H1 (cell line): ENCODE measurements at regions not wholly inside any gene's neighbourhood (a gene's known extent, or its start where the extent isn't known, plus 50 kb on each side); places are given as distances from the start of the nearest gene placed in this dataset.

ENCODE experiments used
- CTCF ChIA-PET: fragments of 300-600 bp; sonication (Branson Sonifier 250); formaldehyde crosslinking; loops from one replicate; lab custom pipeline; 2021; ENCODE audit not compliant: partially characterized antibody; lab: Charles Lee
- POLR2A ChIA-PET: fragments of 300-600 bp; sonication (Branson Sonifier 250); formaldehyde crosslinking; loops from one replicate; lab custom pipeline; 2021; ENCODE audit warnings: inconsistent platforms; ENCODE audit not compliant: partially characterized antibody; lab: Charles Lee
- DNase-seq, 2 experiments: peaks; one replicate each; pipeline versions ENCODE4 v3.0.0 to v3.0.0-alpha.2; 2010 to 2022; ENCODE audit warnings: low spot score in 2 of 2, low read depth in 1 of 2, mixed read lengths in 1 of 2
- FAIRE-seq: peaks from 2 replicates; lab custom pipeline; 2011; peaks lifted over from hg19 to GRCh38; lab: Jason Lieb, UNC
- H2AFZ ChIP-seq: 2 replicates; pipeline ENCODE4 v1.8.1; 2012; ENCODE audit warnings: low read length, inconsistent platforms
- H2AK5ac ChIP-seq: 2 replicates; pipeline ENCODE4 v1.6.1; 2013; ENCODE audit warnings: low read depth, low read length
- H2BK120ac ChIP-seq: replicated peaks from 2 replicates; pipeline ENCODE3; 2013; ENCODE audit warnings: low read depth, low read length, inconsistent platforms
- H2BK12ac ChIP-seq: 2 replicates; pipeline ENCODE4 v1.6.1; 2013; ENCODE audit warnings: low read depth, low read length
- H2BK15ac ChIP-seq: 2 replicates; pipeline ENCODE4 v1.6.1; 2013; ENCODE audit warnings: low read length
- H2BK20ac ChIP-seq: 2 replicates; pipeline ENCODE4 v1.6.1; 2013; ENCODE audit warnings: low read length
- H2BK5ac ChIP-seq: 2 replicates; pipeline ENCODE4 v1.6.1; 2013; ENCODE audit warnings: low read depth, low read length
- H3K14ac ChIP-seq: 2 replicates; pipeline ENCODE4 v1.6.1; 2013; ENCODE audit warnings: inconsistent platforms; ENCODE audit not compliant: insufficient read length
- H3K18ac ChIP-seq: 2 replicates; pipeline ENCODE4 v1.6.1; 2013; ENCODE audit warnings: low read length; ENCODE audit errors: extremely low read depth
- H3K23ac ChIP-seq: 2 replicates; pipeline ENCODE4 v1.6.1; 2013; ENCODE audit warnings: inconsistent platforms; ENCODE audit not compliant: insufficient read length
- H3K23me2 ChIP-seq: 2 replicates; pipeline ENCODE4 v1.6.1; 2013; ENCODE audit warnings: low read depth, low read length
- H3K27ac ChIP-seq: 2 replicates; pipeline ENCODE4 v1.6.1; 2011; ENCODE audit warnings: low read depth, low read length, inconsistent platforms
- H3K27me3 ChIP-seq, 4 experiments: replicated peaks in 1 of 4; 1 replicate in 1 of 4; 2 replicates in 3 of 4; pipeline versions ENCODE4 v1.6.1 to v1.8.1; 2011 to 2013; ENCODE audit warnings: low read length in 3 of 4, mild to moderate bottlenecking in 3 of 4, inconsistent platforms in 2 of 4, mixed read lengths in 2 of 4, moderate library complexity in 1 of 4; ENCODE audit not compliant: control insufficient read depth in 3 of 4, insufficient read depth in 3 of 4; ENCODE audit errors: extremely low read depth in 1 of 4
- H3K36me3 ChIP-seq, 4 experiments: 2 replicates each; pipeline versions ENCODE4 v1.6.1 to v1.8.1; 2011 to 2013; ENCODE audit warnings: mild to moderate bottlenecking in 4 of 4, low read length in 3 of 4, moderate library complexity in 2 of 4, control low read depth in 1 of 4, inconsistent platforms in 1 of 4; ENCODE audit not compliant: insufficient read depth in 4 of 4, control insufficient read depth in 2 of 4
- H3K4ac ChIP-seq: replicated peaks from 2 replicates; pipeline ENCODE3; 2013; ENCODE audit warnings: low read length, low read depth, mixed read lengths, inconsistent platforms; ENCODE audit not compliant: insufficient read length
- H3K4me1 ChIP-seq, 4 experiments: replicated peaks in 1 of 4; 1 replicate in 1 of 4; 2 replicates in 3 of 4; pipeline versions ENCODE4 v1.6.1 to v1.8.1; 2011 to 2013; ENCODE audit warnings: low read length in 3 of 4, inconsistent platforms in 2 of 4, mixed read lengths in 1 of 4; ENCODE audit not compliant: insufficient read depth in 4 of 4, control insufficient read depth in 3 of 4
- H3K4me2 ChIP-seq, 2 experiments: 2 replicates each; pipeline versions ENCODE4 v1.6.1 to v1.8.1; 2011 to 2013; ENCODE audit warnings: low read depth in 2 of 2, low read length in 2 of 2, control low read depth in 1 of 2, inconsistent platforms in 1 of 2, mild to moderate bottlenecking in 1 of 2; ENCODE audit not compliant: insufficient read depth in 1 of 2
- H3K4me3 ChIP-seq, 4 experiments: fragments of 200-600, 300-600 bp in 1 of 4; sonication (generic), shearing (Covaris generic), sonication (Bioruptor Twin) in 1 of 4; 2 replicates each; pipeline versions ENCODE4 v1.5.1 to v1.8.1; 2011 to 2016; ENCODE audit warnings: low read length in 4 of 4, low read depth in 3 of 4, control low read depth in 2 of 4, inconsistent platforms in 2 of 4, mild to moderate bottlenecking in 2 of 4, mixed read lengths in 1 of 4, moderate library complexity in 1 of 4; ENCODE audit not compliant: insufficient read depth in 2 of 4; ENCODE audit errors: extremely low read depth in 1 of 4
- H3K56ac ChIP-seq: replicated peaks from 2 replicates; pipeline ENCODE3; 2013; ENCODE audit warnings: low read depth, mild to moderate bottlenecking, mixed read lengths, low read length, inconsistent platforms; ENCODE audit not compliant: insufficient read length
- H3K79me1 ChIP-seq: 2 replicates; pipeline ENCODE4 v1.6.1; 2013; ENCODE audit warnings: low read depth, low read length, control low read depth
- H3K79me2 ChIP-seq, 2 experiments: 2 replicates each; pipeline versions ENCODE4 v1.6.1 to v1.8.1; 2012 to 2013; ENCODE audit warnings: low read length in 2 of 2, mild to moderate bottlenecking in 2 of 2, inconsistent platforms in 1 of 2; ENCODE audit not compliant: insufficient read depth in 2 of 2, control insufficient read depth in 1 of 2
- H3K9ac ChIP-seq, 4 experiments: replicated peaks in 1 of 4; 1 replicate in 1 of 4; 2 replicates in 3 of 4; pipeline versions ENCODE4 v1.6.1 to v1.8.1; 2011 to 2013; ENCODE audit warnings: low read depth in 3 of 4, low read length in 3 of 4, control low read depth in 2 of 4, mild to moderate bottlenecking in 2 of 4, moderate library complexity in 2 of 4, inconsistent platforms in 1 of 4; ENCODE audit errors: extremely low read depth in 1 of 4
- H3K9me3 ChIP-seq, 2 experiments: 2 replicates each; pipeline versions ENCODE4 v1.6.1 to v1.8.1; 2012 to 2013; ENCODE audit warnings: mild to moderate bottlenecking in 2 of 2, moderate library complexity in 2 of 2, control low read depth in 1 of 2, inconsistent platforms in 1 of 2, low read depth in 1 of 2, low read length in 1 of 2, mixed read lengths in 1 of 2; ENCODE audit not compliant: insufficient read depth in 2 of 2
- H4K20me1 ChIP-seq, 2 experiments: replicated peaks in 1 of 2; 2 replicates each; pipeline versions ENCODE3 to v1.8.1; 2011 to 2013; ENCODE audit warnings: inconsistent platforms in 2 of 2, low read length in 2 of 2, mild to moderate bottlenecking in 1 of 2; ENCODE audit not compliant: insufficient read depth in 2 of 2, control insufficient read depth in 1 of 2
- H4K5ac ChIP-seq: 2 replicates; pipeline ENCODE4 v1.6.1; 2013; ENCODE audit warnings: low read length, low read depth, mixed read lengths, inconsistent platforms; ENCODE audit not compliant: insufficient read length
- H4K8ac ChIP-seq: 2 replicates; pipeline ENCODE4 v1.8.0; 2013; ENCODE audit warnings: mild to moderate bottlenecking, moderate library complexity, low read length, inconsistent platforms; ENCODE audit not compliant: insufficient read depth; ENCODE audit errors: extremely low read depth
- H4K91ac ChIP-seq: replicated peaks from 2 replicates; pipeline ENCODE3; 2013; ENCODE audit warnings: low read length, mixed read lengths, inconsistent platforms; ENCODE audit not compliant: insufficient read length
- CBX5 ChIP-seq: fragments of 300-800, 300-1000 bp; sonication (generic); IDR thresholded peaks from 2 replicates; pipeline ENCODE4 v1.7.1; 2016; ENCODE audit warnings: antibody characterized with exemption, low read length, low read depth
- CBX8 ChIP-seq: fragments of 300-800, 300-1000 bp; sonication (generic); IDR thresholded peaks from 2 replicates; pipeline ENCODE4 v1.7.1; 2016; ENCODE audit warnings: low read depth, low read length, borderline replicate concordance
- CEBPB ChIP-seq: IDR thresholded peaks from 2 replicates; pipeline ENCODE4 v1.6.1; 2012; ENCODE audit warnings: low read depth, low read length
- GABPA ChIP-seq: IDR thresholded peaks from 2 replicates; pipeline ENCODE4 v1.6.1; 2011; ENCODE audit warnings: mild to moderate bottlenecking, low read length, moderate library complexity, borderline replicate concordance; ENCODE audit not compliant: insufficient read depth
- KDM4A ChIP-seq: IDR thresholded peaks from one replicate; pipeline ENCODE4 v1.7.1; 2012; ENCODE audit warnings: low read depth, mild to moderate bottlenecking, moderate library complexity, low read length, inconsistent platforms; ENCODE audit not compliant: severe bottlenecking
- RXRA ChIP-seq: IDR thresholded peaks from 2 replicates; pipeline ENCODE4 v1.6.1; 2011; ENCODE audit warnings: low read depth, mild to moderate bottlenecking, low read length, moderate library complexity; ENCODE audit not compliant: insufficient read depth
- SIN3A ChIP-seq, 2 experiments: IDR thresholded peaks in 1 of 2; conservative IDR thresholded peaks in 1 of 2; 2 replicates each; pipeline ENCODE4 v1.6.1; 2011 to 2012; ENCODE audit warnings: low read length in 2 of 2, improper control_type of control experiment in 1 of 2, low read depth in 1 of 2, mild to moderate bottlenecking in 1 of 2
- TAF1 ChIP-seq: IDR thresholded peaks from 2 replicates; pipeline ENCODE4 v1.6.1; 2011; ENCODE audit warnings: mild to moderate bottlenecking, low read depth, low read length
- TEAD4 ChIP-seq: IDR thresholded peaks from 2 replicates; pipeline ENCODE4 v1.6.1; 2012; ENCODE audit warnings: low read depth, low read length, inconsistent platforms, mixed read lengths
- WGBS, 2 experiments: shearing (Covaris generic) in 1 of 2; methylation state at CpG; one replicate each; pipeline versions ENCODE4 v1.1.6 to v1.1.7; 2013 to 2015; ENCODE audit warnings: low lambda C conversion rate in 2 of 2, mixed read lengths in 2 of 2, inconsistent platforms in 1 of 2, low coverage in 1 of 2, missing lambda C conversion rate in 1 of 2; ENCODE audit not compliant: insufficient replicate concordance in 2 of 2, insufficient coverage in 1 of 2, insufficient read length in 1 of 2; ENCODE audit errors: extremely low coverage in 1 of 2, missing lambda C conversion rate in 1 of 2; 5-methylcytosine and 5-hydroxymethylcytosine counted together

GRCh38 chr11:121944556-121945230 is 171.3 kb downstream of the BLID start:
- 21% methylated on average over 4 of the region's 4 CpGs; no CpG with 5 or more reads in 1 of the 2 experiments for WGBS, 2 experiments
- Histone ChIP-seq H3K27ac (no peak overlapping the region), H2AK5ac (no peak overlapping the region), H3K79me2 (no peaks in the 10 kb centered on the region), H3K56ac (no peak overlapping the region), H3K4me3 (no peak overlapping the region), H2AFZ (no peak overlapping the region), H3K9ac (no peak overlapping the region), H3K4me1 (no peaks in the 10 kb centered on the region), H2BK15ac (no peak overlapping the region), H3K23ac (no peak overlapping the region), H3K9me3 (peaks cover 8 to 9% of the 10 kb centered on the region in 2 experiments), H3K14ac (no peak overlapping the region), H4K91ac (no peak overlapping the region), H3K4me2 (no peak overlapping the region), H2BK12ac (no peak overlapping the region), H3K18ac (no peak overlapping the region), H2BK5ac (no peak overlapping the region), H4K8ac (no peak overlapping the region), H3K36me3 (no peaks in the 10 kb centered on the region), H3K27me3 (no peaks in the 10 kb centered on the region), H3K23me2 (no peaks in the 10 kb centered on the region; the same call in 1 of the 2 replicates), H4K5ac (no peak overlapping the region), H3K4ac (no peak overlapping the region), H2BK120ac (no peak overlapping the region), H4K20me1 (no peaks in the 10 kb centered on the region), H2BK20ac (no peak overlapping the region), H3K79me1 (no peaks in the 10 kb centered on the region)
- ChIA-PET POLR2A (no interaction called here), CTCF (interaction anchor here (0.6 to 1.9 kb wide), 4 partner anchors 12 to 289 kb away, joined by 3 to 5 read pairs (median 3); no protein-coding TSS in a partner anchor)
- DNase-seq (no peak), FAIRE-seq (no peak)
- TF ChIP-seq TAF1, result no peak
- TF ChIP-seq CBX5, result no peak
- TF ChIP-seq SIN3A (conservative IDR thresholded peaks at IDR 0.05 in 1 of 2, IDR thresholded peaks at IDR 0.05 in 1 of 2; ENCODE audit: low read depth in 1 of 2, low read length in 2 of 2), result no peak
- TF ChIP-seq CEBPB, result no peak
- no peak for TF ChIP-seq CBX8
- no peak for TF ChIP-seq GABPA
- no peak for TF ChIP-seq TEAD4
- TF ChIP-seq RXRA, result no peak
- TF ChIP-seq KDM4A, result no peak
